ENCODE measurements at regions not wholly inside any gene's neighbourhood (a gene's known extent, or its start where the extent isn't known, plus 50 kb on each side); places are given as distances from the start of the nearest gene placed in this dataset.

- no peak for TF ChIP-seq CTCF (IDR thresholded peaks at IDR 0.05)
- no peak for TF ChIP-seq EP300 (IDR thresholded peaks at IDR 0.05)
- peak; percentile 29 for TF ChIP-seq POLR2AphosphoS5 (IDR thresholded peaks at IDR 0.05)
These were observed 132.3 kb upstream of the MPDZ start for GRCh38 chr9:13411791-13412190.

Data from gastroesophageal sphincter (tissue), 3 donors.